DMS153 treated with DMSO at 0.1 percent for 48 hours (cell line): ENCODE measurements at regions not wholly inside any gene's neighbourhood (a gene's known extent, or its start where the extent isn't known, plus 50 kb on each side); places are given as distances from the start of the nearest gene placed in this dataset.

ENCODE experiments used
- DNase-seq: peaks from one replicate; lab custom pipeline; 2025; ENCODE audit not compliant: unreplicated experiment; lab: John Stamatoyannopoulos, UW

- DNase-seq, result no peak
Observed at GRCh38 chr15:81442454-81442853, 68.4 kb upstream of the TMC3 start.

- DNase-seq, result no peak
Observed at GRCh38 chr15:81434851-81435250, 60.8 kb upstream of the TMC3 start.

GRCh38 chr15:81433462-81433861, 59.4 kb upstream of the TMC3 start:
- DNase-seq, result no peak

GRCh38 chr15:81432179-81432578, 58.2 kb upstream of the TMC3 start:
- no peak for DNase-seq

- DNase-seq, result no peak
Observed at GRCh38 chr15:81427176-81427575, 53.2 kb upstream of the TMC3 start.

- DNase-seq, result no peak
Observed at GRCh38 chr15:81425905-81426304, 51.9 kb upstream of the TMC3 start.
